ENCODE measurements at regions not wholly inside any gene's neighbourhood (a gene's known extent, or its start where the extent isn't known, plus 50 kb on each side); places are given as distances from the start of the nearest gene placed in this dataset.
A peak's percentile ranks its signal among the peaks of the same experiment; 100 is the strongest.

DNA sequence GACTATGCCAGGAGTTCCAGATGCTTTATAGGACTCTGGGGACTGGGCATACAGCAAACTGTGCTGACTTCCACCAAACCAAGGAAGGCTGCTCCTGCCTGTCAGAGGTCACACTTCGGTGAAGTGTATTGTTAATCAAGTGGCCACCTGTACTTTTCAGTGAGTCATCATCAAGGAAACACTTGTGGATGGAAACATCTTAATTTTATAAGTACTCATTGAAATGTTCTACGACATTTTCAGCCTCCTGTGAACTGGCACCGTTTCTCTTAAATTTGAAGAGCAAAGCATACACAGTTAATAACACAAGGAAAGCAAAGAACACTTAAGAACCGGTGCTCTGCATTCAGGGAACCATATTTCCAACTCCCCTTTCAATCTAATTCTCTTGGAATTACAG is 801.7 kb upstream of the DPPA4 start:
- DNase-seq, result peak; percentile 76 to 87

DNA sequence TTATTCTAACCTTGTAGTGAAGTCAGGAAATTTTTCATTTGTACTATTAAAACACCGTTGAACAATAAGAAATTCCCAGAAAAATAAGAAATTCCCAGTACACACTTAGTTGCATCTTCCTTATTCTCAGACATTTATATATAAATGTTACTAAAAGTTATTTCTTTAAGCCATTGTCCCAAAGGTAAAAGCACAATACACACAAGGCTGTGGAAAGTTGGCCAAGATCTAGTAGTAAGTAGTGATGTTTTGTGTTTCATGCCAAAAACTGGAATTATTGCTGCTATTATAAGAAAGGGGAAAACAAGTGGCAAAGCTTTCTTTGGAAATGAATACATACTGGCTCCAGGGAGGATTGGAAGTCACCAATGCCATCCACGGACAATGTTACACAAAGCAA is 802.5 kb upstream of the DPPA4 start:
- DNase-seq, result no peak

DNA sequence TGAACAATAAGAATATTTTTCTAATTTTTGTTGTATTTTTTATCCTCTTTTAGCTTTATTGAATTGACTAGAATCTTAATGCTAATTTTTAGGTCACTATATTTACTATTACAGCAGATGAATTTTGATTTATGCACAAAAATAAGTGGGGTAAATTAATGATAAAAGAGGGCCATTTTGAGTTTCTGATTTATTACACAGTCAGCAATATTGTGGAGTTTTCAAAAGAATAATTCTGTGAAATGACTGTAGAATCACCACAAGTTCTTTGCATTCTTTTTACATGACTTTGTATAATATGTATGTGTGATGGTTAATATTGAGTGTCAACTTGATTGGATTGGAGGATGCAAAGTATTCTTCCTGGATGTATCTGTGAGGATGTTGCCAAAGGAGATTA is 812.4 kb upstream of the DPPA4 start:
- DNase-seq, result no peak

DNA sequence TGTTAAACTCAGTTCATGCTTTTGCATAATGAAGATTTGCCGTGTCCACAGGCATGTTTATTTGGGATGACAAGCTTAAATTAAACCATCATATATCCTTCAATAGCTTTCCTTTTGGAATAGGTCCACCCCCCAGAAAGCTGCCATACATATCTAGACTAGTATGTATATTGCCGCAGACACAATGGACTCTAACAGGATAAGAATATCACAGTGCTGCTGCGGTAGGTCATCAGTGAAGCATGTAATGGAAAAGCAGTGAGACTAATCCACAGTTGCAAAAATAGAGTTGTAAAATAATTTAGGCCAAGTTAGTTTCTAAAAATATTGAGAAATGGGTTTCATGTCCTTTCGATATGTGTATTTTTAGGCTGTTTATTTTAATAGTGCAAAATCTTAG is 819.9 kb upstream of the DPPA4 start:
- DNase-seq, result no peak

DNA sequence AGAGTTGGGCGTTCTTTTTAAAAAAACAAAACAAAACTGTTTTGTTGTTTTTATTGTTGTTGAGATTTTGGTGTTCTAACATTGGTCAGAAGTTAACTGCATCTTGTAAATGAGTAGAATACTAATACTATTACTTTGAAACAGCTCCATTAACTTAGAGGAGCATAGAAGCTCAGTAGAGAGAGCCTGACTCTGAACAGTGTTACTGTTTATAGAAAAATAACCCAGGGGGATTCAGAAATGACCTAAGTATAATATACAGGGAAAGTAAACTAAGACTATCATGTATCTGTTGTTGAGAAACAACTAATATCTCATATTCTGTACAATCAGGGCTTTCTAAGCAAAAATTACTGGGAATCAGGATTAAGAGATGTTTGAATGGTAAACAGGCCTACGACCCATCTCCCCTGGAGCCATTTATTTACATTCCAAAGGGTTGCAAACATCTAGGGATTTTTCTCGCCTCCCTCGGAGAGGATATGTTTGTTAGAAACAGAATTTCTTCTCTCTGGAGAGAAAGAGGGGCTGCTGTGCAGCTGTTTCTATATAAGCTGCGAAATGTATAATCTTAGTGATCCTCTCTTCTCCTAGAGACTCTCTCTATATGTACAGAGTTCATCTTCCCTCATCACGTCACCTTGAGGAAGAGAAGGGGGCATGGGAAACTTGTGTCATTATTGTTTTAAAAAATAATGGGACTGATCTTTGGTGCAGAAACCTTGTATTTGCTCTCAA is 827.5 kb upstream of the DPPA4 start:
- no peak for DNase-seq

DNA sequence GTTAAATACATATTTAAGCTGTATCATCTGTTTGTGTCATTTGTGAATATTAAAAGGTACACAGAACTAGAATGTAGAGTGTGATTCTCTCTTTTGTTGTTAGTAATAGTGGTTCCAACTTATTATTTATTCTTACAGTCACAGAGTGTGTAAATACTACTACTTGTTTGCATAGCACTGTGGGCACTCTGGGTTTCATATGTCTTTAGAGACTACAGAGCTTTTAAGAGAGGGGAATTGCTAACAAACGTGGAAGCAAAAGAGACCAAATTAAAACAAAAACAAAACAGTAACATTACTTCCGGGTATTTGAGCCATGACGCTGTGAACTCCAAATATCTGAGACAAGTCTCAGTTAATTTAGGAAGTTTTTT is 828.0 kb upstream of the DPPA4 start:
- DNase-seq, result no peak

DNA sequence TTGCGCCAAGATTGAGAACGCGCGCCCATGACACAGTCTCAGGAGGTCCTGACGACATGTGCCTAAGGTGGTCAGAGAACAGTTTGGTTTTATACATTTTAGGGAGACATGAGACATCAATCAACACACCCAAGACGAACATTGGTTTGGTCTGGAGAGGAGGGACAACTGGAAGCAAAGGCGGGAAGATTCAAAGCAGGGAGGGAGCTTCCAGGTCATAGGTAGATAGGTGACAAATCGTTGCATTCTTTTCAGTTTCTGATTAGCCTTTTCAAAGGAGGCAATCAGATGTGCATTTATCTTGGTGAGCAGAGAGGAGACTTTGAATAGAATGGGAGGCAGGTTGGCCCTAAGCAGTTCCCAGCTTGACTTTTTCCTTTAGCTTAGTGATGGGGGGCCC is 828.4 kb upstream of the DPPA4 start:
- DNase-seq, result no peak

DNA sequence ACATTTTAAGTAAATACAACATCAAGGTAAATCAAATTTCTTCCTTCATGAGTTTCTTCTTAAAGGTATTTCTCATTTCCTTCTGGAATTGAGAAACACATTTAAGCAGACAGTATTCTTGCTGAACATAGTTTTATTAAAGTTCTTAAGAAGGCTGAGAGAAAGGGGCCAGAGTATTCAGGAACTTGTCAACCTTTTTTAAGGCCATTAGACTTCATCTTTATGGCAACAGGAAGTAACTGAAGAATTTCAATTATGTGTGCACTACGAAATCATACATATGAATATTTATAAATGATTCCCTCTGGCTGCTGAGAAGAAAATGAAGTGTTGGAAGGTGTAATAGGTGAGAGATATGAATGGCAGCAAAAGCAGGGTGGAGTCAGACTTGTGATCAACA is 829.4 kb upstream of the DPPA4 start:
- DNase-seq, result no peak

DNA sequence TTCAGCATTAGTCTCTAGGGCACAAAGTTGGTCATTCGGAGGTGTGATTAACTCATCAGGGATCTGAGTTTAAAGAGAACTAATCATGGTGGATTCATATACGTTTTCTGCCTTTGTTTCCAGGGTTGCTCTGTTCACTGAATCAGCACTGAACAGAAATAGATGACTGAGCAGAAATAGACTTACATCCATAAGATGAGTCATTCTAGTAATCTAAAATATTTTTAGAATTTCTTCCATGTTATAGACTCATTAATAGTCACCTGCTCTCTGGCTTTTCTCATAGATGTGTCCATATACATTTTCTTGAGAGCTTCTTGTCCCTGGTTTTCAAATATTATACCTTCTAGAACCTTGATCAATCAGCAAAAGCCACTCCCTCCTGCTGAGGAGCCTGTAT is 837.6 kb upstream of the DPPA4 start:
- DNase-seq, result no peak

DNA sequence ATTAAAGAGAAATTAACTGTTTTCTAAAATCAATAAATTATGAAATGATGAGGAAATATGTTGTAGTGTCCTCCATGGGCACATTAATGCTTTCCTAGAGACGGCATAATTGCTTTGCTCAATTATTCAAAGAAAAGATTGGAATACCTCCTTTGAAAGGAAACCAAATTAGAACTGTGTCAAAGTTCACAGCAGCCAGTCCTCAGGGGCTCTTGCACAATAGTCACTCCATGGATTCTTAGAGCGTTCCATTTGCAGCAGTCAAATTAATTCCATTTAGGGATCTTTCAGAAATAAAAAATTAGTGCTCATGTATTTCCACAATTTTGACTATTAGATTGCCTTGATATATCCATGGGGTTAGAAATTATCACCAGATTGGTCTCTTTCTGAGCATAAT is 841.6 kb upstream of the DPPA4 start:
- no peak for DNase-seq

DNA sequence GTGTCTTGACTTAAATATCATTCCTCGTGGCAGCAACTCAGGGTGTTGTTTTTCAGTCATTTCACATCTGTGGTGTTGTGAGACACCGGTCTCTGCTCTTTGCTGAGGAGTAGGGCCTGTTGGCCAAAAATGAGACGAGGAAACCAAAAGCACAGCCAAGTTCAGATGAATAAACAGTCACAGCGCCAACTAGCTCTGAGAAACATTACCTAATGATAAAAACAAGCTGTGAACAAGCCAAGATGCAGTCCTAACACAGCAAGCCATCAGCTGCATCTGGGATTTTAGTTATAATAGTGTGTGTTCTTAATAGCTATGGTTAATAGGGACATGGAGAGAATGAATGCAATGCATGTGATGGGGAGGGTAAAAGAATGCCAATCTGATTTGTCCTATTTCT is 843.4 kb upstream of the DPPA4 start:
- no peak for DNase-seq

DNA sequence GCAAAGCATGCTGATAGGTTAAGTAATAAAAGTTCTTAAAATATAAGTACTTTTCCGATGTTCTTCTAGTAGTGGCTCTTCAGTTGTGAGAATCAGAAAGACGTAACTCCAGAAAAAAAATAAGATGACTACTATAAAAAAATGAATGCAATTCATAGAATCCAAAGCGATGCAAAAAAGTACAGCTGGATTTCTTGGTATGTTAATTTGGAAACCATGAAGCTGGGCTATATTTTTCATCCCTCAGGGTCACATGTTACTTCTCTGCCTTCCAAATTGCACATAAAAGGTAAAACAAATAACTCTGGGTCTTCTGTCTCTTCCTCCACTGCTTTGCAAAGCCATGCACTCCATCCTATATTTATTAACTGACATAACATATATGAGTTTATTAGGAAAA is 843.9 kb upstream of the DPPA4 start:
- no peak for DNase-seq

DNA sequence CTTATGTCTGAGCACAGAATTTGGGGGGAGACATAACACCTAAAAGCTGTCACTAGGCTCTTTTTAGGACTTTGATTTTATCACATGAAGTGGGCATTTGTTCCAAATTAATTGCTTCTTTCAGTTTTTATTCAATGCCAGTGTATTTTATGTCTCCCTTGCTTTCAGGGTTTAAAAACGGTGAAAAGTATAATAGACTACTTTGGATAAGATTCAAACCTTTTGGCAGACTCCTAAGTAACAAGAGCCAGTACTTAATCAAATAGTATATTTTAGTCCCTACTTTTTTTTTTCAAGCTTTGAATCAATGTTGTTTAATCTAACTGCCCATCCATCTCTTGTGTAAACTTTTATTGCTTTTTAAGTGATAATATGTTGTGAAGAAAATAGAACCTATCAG is 847.2 kb upstream of the DPPA4 start:
- no peak for DNase-seq

DNA sequence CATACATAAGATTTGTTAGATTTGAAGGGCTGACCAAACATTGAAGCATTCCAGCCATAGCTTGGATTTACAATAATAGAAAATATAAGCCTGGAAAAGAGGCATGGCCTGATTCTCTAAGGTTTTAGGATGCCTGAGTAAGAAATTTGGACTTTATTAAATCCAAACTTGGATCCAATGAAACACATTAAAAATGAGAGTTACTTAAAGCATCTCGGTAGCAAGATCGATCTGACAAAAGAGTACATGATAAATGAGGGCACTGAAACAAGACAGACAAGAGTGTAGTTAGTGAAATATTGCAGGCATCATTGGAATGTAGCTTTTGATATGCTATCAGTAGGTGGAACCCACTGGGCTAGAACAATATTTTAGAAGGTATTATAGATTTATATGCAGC is 855.7 kb upstream of the DPPA4 start:
- DNase-seq, result no peak

DNA sequence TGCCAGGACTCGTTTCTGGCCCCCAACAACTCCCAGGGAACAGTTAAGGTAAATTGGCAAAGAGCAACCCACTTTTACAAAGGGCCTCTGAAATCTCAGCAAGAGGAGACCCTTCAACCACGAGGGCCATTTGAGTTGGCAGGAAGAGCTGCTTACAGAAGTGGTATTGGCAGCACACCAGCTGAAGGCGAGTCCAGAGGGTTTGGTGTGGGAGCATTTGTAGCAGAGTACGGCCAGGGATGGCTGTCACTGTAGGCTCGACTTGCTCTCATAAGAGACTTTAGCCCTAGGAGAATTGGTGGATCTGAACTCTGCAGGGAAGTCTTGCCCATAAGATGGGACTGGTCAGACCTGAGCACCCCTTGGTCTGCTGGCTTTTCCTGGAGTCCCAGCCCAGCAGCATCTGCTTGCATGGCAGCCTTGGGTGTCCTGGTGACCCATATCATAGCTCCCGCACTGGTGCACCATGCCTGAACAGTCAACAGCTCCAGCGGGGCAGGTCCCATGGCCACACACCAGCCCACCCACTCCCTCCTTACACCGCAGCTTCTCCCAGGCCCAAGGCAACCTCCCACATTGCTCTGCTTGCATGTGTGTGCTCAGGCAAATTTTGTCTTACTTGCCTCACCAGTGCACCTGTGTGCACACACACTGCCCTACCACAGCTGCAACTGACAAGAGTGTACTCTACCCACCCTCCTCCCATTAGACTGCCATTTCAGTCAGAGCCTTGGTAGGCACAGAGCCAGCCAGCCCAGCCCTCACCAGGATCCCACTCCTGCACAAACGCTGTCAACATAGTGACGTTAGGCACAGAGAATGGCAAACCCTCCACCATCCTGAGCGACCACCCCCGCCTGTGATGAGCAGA is 861.6 kb upstream of the DPPA4 start:
- no peak for DNase-seq

DNA sequence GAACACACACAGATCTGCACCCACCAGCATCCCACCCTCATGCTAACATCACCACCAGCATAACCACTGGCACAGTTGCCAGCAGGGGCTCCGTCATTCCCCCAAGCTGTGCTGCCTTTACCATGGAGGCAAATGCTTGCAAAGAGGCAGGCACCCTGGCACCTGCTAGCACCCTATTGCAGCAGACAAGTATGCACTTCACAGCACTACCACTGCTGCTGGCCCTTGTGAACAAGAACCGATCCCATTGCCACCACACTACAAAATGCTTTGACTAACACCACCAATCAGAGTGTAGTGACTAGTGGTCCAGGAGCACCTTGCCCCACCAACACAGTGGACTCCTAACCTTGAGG is 862.2 kb upstream of the DPPA4 start:
- no peak for DNase-seq

DNA sequence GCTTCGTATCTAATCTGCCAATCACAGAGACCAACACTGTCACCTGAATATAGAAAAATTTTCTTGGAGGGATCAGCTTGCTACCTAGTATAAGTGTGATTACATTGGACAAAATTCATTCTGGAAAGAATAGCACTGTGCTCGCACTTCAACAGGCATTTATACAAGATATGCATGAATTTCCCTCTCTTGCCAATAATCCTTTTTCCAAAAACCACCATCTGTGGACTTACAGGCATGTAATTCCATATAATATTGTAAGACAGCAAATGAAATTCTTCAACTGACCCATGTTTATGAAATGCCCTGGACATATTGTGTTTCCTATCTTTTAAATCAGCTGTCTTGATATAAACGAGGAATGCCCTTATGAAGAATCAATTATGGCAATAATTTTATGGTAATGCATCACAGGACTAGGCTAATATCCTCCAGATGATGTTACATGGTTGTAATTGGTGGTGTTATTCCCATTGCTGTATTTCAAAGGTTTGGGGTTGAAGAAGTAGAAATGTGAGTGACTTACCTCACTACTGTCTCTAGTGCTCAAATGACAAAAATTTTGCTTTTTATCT is 861.4 kb upstream of the NECTIN3 start:
- DNase-seq, result no peak

DNA sequence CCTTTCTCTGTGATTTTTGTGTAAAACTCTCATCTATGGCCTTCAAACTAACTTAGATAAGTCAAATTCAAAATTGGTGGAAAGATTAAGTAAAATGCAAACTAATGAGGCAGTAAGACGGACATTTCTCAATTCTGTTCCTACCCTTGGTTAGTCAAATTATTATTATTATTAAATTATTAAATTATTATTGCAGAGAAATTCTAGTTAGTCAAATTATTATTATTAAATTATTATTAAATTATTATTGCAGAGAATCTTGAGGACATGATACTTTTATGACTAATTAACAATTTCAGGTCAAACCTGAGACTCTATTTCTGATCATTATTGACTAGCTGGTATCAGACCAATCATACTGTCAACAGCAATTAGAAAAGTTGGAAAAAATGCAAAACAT is 845.0 kb upstream of the NECTIN3 start:
- no peak for DNase-seq

DNA sequence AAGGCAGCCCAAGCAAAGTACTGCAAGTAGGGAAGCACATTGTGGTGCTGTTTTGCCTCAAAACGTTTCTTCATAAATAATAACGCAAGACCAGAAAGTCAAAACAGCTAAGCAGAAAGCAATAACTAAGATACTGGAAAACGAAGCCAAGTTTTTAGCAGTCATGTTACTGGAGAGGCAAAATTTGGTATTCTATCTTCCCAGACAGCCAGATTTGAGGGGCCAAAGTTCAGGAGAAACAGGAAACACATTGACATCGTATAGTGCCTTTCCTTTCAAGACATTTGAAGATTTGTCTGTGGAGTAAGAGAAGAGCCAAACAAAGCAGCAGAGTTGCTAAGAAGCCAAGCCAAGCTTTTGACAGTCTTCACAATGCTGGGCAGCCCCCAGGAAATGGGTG is 843.6 kb upstream of the NECTIN3 start:
- DNase-seq, result no peak

DNA sequence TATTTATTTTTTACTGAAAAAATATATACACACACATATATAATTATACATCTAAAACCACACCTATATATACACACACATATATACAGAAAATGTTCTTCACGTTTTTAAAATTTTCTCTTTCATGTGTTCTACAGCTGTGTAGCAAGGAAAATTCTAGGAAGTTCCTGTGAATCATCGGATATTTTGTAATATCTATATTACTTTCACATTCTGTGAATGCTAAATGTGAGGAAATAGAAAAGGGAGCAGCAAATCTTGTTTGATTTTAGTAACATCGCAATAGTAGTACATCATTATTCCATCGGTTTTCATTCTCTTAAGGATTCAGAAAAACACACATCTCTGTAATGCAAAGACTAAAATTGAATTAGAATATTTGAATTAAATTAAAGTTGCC is 836.8 kb upstream of the NECTIN3 start:
- DNase-seq, result no peak

DNA sequence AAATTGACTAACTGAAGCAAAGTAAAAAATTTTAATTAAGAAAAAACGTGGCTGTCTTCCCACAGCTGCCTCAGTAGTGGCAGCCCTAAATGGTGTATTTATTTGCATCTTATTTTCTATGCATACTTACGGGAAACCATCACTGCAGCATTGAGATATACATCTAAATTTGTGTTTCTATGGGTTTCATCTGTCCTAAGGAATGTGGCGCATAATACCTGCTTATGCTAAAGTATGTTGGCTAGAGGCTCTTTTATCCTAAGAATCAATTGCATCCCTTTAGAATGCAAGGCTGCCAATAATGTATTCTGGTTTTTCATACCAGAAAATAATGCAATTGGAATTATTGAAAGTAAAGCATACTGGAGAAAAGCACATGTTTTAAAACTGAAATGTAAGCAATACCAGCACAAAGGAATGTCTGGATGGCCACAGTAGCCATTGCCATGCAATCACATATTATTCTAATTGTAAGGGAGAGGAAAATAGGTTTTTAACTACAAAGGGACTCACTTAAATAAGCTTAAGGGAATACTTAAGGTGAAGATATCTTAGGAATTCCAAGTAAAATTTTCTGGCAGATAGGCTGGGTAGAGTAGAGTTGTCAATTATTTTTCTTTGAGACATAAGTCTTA is 834.5 kb upstream of the NECTIN3 start:
- DNase-seq, result no peak

DNA sequence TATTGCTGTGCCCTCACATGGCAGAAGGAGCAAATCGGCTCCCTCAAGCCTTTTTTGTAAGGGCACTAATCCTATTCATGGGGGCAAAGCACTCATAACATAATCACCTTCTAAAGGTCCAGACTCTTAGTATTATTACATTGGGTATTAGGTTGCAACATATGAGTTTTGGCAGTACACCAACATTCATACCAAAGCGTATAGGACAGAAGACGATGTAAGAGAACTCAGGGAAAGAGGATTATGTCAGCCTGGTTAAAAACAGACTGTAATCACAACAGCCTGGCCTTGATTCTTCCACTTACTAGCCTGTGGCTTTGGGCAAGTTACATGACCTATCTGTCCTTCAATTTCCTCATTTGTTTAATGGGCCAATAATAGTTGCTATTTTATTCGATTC is 828.5 kb upstream of the NECTIN3 start:
- no peak for DNase-seq

DNA sequence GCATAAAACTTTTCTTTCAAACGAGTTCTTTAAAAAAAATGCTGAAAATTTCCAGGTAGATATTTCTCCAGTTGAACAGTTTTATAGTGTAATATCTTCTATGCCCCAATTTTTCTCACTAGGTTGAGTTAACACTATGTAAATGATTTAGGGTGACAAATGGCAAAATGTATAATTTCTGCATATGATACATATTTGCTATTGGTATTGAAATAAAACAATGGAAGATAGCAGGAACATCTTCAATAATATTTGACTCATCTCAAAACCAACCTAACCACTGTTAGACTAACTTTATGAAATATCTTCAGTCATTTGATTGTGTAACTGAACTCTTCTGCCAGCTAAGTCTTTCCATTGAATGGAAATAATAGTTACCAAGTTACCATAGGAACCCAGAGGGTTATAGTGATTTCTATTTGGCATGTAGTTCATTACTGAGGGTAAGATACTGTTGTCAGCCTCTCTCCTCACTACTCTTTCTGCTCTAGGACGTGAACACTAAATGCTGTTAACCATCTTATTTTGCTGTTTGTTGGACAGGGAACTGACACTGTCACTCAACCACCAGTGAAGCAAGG is 824.7 kb upstream of the NECTIN3 start:
- no peak for DNase-seq

DNA sequence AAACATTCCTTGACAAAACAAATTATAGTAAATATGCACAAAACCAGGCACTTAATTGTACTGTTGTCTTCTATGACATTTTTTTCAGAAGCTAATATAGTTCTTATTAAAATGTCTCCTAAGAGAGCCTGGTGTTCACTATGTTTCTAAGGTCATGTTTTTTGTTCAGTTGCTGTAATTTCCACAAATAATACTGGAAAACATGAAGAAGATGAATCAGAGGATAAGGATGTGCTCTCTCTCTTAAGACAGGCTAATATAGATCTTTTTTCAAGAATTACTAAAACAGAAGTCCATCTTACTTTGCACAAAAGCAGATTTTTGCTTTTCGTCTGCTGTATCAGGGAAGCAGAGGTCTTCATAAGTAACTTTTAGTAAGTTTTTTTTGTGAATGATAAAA is 823.0 kb upstream of the NECTIN3 start:
- no peak for DNase-seq
